NOMO-1 (cell line): ENCODE measurements at regions not wholly inside any gene's neighbourhood (a gene's known extent, or its start where the extent isn't known, plus 50 kb on each side); places are given as distances from the start of the nearest gene placed in this dataset.
"Not testable (repeated sequence)": the region's sequence is repeated elsewhere in the genome, so short reads cannot be mapped to it uniquely, and the experiment has no call there.

Source experiments
- DNase-seq, 2 experiments: peaks; one replicate each; lab custom pipeline; 2025; ENCODE audit not compliant: unreplicated experiment in 2 of 2; lab: John Stamatoyannopoulos, UW

DNA sequence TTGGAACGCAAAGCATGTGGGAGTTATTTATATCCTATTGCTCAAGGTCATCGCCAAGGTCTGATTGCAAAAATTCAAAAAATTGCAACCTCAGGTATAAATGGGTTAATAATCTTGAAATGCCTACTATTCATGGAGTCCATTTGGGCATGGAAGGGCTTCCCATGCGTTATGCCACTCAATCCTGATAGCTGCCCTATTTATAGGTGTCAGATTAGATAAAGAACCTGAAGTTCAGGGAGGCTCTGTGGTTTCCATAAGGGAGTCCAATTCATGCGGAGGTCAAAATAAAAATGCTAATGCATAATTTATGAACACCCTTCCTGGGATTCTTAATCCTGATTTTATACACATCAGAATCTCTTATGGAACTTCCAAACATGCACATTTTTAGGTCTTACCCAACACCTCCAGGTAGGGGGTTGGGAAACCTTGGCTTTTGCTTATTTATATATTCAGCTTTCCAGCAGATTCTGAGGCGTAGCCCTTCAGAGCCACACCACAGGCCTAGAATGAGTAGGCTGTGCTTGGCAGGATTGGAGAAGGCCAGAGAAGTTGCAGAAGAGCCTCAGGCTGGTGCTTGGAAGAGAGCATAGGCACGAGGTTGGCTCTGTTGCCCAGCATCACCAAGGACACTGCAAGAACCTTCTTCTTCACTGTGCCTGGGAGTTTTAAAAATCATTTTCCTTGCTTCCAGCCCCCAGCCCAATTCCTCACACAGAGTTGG is 324.4 kb upstream of the CFAP20DC start:
- DNase-seq, result no peak

DNA sequence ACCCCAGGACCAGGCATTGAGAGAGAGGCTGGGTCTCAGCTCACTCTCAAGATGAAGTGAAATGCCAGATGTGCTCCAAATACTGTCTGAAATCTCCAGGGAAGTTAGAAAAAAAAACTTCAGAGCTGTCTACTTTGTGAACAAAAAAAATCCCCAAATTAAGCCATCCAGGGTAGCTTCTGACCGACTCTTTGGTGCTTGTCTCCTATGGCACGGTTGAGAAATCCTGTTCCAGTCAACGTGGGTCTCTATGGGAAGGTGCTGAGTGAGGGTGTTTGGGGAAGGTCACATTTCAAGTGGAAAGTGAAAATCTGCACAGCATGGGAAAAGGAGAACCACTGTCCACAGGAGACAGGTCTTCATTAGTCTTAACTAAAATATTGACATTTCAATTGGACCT is 322.5 kb upstream of the CFAP20DC start:
- no peak for DNase-seq

DNA sequence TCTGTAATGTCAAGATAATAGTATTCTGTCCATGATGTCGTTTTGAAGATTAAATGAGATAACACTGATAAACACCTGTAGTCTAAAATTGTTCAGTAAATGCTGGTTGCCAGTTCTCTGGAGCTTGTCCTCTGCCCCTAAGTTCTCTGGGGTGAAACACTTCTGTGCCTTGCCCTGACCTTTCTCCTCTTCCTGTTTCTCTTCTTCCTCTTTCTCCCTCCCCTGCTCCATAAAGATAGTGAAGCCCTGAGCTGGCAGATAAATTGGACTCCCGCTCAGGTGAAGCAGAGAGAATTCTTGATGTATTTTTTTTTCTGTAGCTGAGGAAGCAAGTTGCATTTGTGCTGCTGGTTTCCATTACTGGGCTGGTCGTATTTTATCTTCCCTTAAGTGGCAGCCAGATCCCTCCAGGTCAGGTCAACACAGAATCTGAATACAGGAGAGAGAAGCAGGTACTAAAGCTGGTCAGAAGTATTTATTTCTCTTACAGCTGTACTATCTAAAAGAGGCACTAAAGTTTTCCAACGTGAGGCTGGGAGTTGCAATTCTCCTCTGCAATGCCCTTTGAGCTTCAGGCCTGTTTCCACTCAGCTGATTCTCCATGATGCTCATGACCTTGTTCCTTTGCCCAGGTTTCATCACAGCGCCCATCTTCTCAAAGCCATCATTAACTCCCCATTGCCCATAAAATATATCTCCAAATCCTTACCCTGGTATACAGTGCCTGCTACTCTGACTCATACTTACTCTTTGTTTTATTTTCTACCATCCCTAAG is 319.3 kb upstream of the CFAP20DC start:
- DNase-seq, result peak; percentile 18 to 64

DNA sequence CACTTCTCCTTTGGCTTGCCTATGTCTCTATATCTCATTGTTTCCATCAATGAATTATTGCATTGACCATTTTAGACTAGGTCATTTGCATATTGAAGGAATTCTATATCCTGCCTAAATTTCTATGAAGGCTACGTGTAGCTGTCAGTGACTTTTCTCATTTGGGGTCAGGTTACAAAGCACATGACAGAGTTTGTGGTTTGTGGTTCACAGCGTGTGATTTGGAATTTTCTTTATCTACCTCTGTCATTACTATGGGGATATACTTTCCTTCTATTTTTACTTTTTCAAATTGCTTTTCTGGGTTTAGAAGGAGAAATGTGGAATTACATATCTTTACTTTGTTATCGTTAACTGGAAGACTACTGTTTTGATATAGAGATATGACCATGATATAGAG is 317.3 kb upstream of the CFAP20DC start:
- no peak for DNase-seq

DNA sequence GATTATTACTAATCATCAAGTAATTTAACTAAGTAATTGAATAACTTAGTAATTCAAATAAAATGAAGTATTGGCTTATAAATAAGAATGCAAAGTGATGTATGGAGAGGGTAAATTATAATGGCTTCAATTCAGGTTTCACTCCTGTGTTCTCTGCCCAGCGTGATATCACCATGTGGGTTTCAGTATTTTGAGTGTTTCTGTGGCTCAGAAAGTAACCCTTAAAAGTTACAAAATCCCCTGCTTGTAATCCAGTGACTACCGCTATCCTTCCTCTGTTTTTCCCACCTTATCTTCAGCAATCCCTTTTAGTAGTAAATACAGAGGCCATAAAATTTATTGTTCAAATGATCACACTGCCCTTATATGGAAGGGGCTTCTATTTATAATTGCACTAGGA is 316.4 kb upstream of the CFAP20DC start:
- DNase-seq, result no peak

DNA sequence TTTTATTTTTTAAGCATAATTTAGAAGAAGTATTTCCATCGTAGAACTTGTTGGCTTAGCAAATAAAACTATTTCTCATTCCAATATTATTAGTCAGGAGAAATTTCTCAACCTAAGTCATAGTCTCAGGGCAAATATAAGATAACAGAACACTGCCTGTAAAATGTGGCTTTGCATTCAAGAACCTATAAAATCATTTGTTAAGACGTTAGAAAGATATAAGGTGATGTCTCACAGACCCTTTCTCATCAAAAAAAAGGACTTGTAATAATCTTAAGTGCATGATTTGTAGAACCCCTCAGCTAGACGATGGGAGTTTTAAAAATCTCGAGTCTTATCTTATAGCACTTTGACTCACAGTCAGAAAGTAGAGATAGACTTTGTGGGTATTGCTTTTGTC is 314.7 kb upstream of the CFAP20DC start:
- no peak for DNase-seq

DNA sequence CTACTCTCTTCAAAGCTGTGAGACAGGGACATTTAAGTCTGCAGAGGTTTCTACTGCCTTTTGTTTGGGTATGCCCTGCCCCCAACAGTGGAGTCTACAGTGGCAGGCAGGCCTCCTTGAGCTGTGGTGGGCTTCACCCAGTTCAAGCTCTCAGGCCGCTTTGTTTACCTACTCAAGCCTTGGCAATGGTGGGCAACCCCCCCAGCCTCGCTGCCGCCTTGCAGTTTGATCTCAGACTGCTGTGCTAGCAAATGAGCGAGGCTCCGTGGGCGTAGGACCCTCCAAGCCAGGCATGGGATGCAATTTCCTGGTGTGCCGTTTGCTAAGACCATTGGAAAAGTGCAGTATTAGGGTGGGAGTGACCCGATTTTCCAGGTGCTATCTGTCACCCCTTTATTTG is 310.5 kb upstream of the CFAP20DC start:
- DNase-seq, result not testable (repeated sequence)

DNA sequence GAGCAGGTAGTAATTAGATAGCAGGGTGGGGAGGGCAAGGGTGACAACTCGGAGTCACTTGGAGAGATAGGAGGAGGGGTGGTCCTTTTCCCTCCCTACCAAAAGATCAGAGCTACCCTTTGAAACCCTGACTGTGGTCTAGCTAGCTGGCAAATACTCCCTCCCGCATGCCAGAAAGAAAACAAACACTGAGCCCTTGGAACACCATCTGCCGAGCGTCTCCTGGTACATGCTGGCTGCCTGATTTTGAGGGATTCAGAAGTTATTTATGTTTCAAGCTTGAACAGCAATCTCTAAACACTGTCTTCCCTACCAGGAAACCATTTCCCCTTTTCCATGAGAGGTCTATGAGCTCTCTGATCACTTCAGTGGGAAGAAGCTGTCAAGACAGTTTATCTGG is 291.6 kb upstream of the CFAP20DC start:
- no peak for DNase-seq

DNA sequence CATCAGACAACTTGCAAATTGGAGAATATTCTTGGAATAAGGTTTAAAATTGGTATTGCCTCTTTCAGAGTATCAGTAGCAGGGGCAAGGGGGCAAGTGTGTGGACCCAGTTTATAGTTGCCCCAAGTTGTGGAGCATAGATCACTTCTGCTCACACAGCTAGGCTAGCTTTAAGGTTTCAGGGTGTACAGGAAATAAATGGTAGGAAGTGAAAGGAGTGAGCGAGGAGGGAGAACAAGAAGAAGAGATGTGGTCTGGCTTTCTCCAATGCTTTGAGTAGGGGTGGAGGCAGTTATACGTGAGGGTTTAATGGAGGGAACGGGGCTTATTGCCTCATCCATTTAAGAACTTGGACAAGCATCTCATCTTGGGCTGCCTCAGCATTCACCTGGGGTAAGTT is 290.0 kb upstream of the CFAP20DC start:
- no peak for DNase-seq

DNA sequence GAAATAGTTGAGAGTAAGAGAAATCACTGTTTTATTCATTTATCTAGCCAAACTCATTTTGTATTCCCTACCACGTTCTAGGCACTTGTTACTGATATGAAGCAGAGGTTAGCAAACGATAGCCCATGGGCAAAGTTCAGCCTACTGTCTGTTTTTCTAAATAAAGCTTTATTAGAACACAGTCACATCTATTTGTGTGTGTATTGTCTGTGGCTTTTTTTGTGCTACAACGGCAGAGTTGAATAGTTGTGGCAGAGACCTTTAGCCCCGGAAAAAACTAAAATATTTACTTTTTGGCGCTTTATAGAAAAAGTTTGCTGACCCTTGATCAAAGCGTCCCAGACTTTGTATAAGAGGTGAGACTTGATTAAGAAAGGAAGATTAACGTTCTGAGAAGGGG is 289.1 kb upstream of the CFAP20DC start:
- no peak for DNase-seq

DNA sequence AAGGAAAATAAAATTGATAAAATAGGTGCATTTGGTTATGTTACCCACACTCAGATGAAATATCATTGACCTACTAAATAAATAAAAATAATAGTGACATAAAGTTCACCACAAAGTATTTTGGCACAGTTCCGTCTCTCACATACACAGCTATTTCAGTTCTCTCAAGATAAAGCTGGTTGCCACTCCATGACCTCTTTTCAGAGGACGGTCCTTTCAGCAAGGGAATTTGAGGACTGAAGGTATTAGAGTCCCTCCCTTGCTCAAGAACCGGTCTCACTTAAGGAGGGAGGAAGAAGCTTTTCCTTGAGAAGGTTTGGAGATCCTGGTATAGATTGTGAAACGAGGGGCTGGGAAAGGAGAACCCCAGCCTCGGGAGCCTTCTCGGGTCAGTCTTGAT is 285.5 kb upstream of the CFAP20DC start:
- DNase-seq, result no peak

DNA sequence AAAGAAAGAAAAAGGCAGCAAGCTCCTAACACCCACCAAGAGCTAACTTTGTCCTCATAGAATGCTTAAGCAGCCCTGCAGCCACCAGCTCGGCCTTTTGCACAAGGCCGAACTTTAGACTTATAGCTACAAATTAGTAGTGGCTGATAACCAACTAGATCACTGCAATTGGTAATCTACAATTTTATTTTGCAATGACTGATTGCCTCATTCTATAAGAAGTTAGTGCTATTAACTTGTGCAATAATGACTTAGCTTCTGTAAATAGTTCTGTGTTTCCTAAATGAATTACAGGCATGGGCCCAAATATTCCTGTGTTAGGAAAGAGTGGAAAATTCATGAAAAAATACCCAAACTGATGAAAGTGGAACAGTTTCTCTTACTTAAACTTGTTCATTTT is 284.8 kb upstream of the CFAP20DC start:
- DNase-seq, result peak; percentile 39 to 62

DNA sequence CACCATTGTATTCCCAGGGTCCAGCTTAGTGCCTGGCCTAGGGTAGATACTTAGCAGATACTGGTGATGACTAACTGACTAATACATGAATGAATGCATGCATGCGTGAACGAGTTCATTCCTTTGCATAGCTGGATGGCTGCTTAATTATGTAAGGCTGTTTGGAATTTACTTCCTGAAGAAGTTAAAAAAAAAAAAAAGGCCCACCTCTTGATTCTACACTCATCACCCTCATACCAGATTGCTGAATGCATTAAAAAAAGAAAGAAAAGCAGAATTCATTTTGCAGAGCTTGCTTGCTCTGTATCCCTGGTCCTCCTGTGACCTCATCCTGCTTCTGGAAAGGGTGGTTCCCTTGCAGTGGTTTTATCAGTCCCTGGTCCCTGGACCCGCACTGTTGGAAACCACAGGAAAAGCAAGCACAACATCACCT is 277.6 kb upstream of the CFAP20DC start:
- no peak for DNase-seq

DNA sequence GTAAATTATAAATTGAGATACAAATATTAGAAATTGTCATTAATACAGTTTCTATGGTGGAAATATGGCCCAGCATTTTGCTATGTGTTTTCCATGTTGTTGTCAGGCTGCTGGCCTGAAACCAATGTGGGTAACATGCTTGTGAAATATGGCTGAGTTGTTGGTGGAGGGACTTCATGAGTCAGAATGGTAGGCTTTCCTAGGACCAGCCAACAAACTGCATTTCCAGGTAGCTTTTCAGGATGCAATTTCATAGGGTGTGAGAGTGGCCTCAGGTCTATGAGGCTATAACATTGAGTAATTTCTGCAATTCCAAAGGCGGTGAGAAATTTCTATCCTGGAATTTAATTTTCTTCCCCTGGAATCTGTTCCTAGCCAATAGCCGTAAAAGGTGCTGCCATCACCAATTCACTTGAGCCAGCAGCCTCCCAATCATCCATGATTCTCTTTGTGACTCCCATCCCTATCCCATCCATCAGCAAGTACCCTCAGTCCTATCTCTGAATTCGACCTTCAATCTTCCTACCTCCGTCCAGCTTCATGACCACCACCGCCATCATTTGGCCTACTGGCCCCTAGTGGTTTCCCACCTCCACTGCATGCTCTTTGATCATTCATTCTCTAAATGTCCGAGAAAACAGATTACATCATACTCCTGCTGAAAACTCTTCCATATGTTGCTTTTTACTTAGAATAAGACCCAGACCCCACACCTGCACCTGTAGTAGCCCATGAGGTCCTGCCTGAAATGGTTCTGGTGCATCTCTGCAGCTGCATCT is 276.6 kb upstream of the CFAP20DC start:
- no peak for DNase-seq

DNA sequence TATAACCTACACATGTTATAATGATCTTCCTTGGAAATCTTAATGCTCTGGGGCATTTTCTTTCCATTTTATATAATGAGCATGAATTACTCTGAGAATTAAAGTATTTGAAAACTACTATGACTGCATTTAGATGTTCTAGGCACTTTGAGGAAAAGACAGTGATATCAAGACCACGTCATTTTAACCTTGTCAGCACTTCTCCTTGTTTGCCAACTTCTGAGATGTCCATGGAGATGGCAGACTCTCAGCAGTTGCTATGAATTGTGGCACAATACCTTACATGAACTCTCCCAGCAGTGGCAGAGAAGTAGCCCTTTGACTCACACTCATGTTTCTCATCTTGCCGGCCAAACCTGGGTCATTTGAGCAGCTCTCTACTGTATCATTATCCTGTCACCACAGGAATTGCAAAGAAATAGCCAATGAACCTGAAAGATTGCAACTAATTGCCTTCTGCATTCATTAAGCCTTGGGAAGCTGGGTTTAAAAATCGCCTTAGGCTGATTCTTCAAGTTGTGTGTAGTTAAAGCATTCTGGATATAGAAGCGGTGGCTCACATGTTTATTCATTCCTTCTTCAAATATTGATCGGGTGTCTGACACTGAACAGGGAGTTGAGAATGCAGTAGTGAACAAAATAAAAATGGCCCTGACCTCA is 272.2 kb upstream of the CFAP20DC start:
- no peak for DNase-seq

DNA sequence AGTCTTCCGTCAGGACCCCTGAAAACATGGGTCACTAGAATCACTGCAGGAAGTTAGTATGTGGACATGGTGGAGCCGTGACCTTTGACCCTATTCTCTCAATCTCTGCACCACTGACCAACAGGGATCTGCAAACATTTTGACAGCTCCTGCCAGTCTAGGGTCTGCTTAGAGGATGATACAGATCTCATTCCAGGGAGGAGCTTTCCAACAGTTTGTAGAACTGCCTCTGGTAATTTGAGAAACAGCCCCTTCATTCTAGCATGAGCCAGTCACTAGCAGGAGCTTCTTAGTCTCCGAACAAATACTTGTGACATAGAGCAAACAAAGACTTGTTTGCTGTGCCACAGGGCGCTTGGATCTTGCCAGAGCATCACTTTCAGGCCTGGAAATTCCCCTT is 270.3 kb upstream of the CFAP20DC start:
- DNase-seq, result no peak

DNA sequence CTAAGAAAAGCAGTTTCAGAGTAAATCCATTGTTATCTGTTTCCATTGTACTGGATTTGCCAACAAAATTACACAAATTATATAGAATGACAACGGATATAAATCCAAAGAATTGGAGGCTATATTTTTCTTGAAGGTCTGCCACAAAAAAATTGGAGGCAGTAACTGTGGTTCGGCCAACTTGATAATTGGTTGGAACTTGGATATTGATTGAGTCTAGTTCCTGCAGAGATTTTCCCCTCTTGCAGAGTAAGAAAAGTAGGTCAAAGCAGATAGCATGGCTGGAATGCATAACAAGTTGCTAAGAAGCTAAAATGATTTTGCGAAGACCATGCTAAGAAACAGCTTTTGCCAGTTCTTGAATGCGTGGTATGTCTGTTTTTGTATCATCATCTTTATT is 269.6 kb upstream of the CFAP20DC start:
- DNase-seq, result no peak

DNA sequence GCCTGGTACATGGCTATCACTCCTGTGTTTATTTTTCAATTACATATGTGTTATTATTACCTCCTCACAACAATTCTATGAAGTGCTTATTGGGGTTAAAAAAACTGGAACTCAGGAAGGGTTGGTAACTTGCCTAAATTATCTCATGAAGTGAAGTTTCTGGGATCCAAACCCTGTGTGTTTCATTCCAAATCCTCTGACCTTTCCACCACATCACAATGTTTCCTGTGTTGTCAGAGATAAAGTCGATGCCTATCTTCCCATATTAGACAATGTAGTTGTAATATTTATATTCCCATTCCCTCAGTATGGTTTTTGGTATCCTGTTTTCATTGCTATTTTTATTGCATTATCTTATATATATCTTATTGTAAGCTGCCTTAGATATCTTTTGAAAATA is 269.1 kb upstream of the CFAP20DC start:
- no peak for DNase-seq

DNA sequence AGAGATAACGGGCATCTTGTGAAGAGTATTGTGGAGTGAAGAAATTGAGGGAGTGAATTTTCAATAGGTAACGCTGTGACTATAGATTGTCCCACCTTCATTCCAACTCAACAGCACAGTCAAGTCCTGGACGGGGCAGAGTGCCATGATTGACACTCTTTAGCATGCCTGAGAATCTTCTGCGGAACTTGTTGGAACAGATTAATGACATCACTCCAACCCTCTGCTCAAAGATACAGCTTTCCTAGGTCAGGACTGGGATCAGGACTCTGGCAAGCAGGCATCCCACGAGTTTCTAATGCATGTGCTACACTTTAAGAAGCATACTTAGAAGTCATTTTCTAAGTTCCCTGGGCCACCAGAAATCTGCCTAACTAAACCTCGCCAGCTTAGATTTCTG is 267.6 kb upstream of the CFAP20DC start:
- DNase-seq, result no peak

DNA sequence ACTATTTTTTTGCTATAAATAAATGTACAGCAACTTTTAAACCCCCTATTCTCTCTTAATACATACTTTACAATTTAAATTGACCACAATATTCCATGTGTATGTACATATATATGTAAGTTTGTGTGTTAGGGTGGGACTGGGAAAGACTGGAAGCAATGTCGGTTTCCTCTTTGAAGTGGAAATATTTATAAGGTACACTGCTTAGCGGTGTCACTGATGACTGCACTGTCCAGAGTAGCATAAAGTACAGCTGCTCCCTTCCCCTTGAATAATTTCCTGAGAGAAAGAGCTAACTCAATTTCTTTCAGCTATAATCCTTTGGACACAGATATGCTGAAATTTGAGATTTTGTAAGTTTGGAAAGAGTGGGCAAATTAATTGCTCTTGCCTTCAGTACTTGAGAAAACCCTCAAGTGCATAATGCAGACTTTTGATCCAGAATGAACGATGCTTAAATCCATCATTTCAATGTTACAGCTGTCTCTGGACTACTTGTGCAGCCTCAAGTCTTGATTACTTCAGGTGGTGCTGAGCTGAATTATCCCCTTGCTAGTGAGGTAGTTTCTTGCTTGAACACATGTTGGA is 267.0 kb upstream of the CFAP20DC start:
- DNase-seq, result no peak

DNA sequence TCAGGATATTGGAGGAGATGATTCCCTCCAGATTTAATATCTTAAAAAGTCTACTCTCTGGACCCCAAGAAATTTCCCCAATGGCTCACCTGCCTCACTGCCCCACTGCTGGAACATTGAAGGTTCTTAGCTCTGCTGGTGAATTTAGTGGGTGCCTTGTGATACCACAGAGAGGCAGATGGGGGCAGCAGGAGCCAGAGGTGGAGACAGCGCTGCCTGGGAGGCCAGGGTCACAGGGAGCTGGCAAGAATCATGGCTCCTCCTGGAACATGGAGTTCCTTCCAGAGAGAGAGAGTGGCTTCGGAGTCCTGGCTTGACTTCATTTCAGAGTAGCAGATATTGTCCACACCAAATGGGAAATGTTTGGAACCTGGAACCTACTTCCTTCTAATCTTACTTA is 263.5 kb upstream of the CFAP20DC start:
- DNase-seq, result peak; percentile 12 to 15
